Activated CD4-positive, alpha-beta T cell treated with anti-CD3 and anti-CD28 coated beads, Interleukin-2, amount 10 ng/mL, durations not matched to agents 24 days and 14 days (primary cell): ENCODE measurements at regions not wholly inside any gene's neighbourhood (a gene's known extent, or its start where the extent isn't known, plus 50 kb on each side); places are given as distances from the start of the nearest gene placed in this dataset.

Experiments
- DNase-seq: peaks from one replicate; pipeline ENCODE4 v3.0.0; 2022
- H3K27ac Mint-ChIP-seq: one replicate; pipeline ENCODE4 v1.8.0; 2022; ENCODE audit warnings: mild to moderate bottlenecking, mixed read lengths
- H3K27me3 Mint-ChIP-seq: one replicate; pipeline ENCODE4 v1.8.0; 2022; ENCODE audit warnings: mixed read lengths
- H3K36me3 Mint-ChIP-seq: one replicate; pipeline ENCODE4 v1.8.0; 2022; ENCODE audit warnings: low read depth, mild to moderate bottlenecking, mixed read lengths
- H3K4me1 Mint-ChIP-seq: one replicate; pipeline ENCODE4 v1.8.0; 2021; ENCODE audit warnings: mixed read lengths
- H3K4me3 Mint-ChIP-seq: one replicate; pipeline ENCODE4 v1.8.0; 2022; ENCODE audit warnings: mild to moderate bottlenecking, moderate library complexity, mixed read lengths
- H3K9me3 Mint-ChIP-seq: one replicate; pipeline ENCODE4 v1.8.0; 2021; ENCODE audit warnings: mixed read lengths
- intact Hi-C: fragments of 100-400 bp; cut with micrococcal nuclease; formaldehyde crosslinking; loops from one replicate; pipeline ENCODE4 v1.15.1; 2023

- Mint-ChIP-seq H3K27ac (no peak overlapping the region), H3K4me3 (no peak overlapping the region), H3K36me3 (no peaks in the 10 kb centered on the region), H3K9me3 (peaks cover 17% of the 10 kb centered on the region), H3K27me3 (no peaks in the 10 kb centered on the region), H3K4me1 (no peaks in the 10 kb centered on the region)
- no peak for DNase-seq
- intact Hi-C loops, result no loop called here
These were observed 281.1 kb downstream of the GALR1 start for GRCh38 chr18:77530732-77531131.

- Mint-ChIP-seq H3K9me3 (no peaks in the 10 kb centered on the region), H3K36me3 (no peaks in the 10 kb centered on the region), H3K4me3 (no peak overlapping the region), H3K27ac (no peak overlapping the region), H3K4me1 (no peaks in the 10 kb centered on the region), H3K27me3 (no peaks in the 10 kb centered on the region)
- no peak for DNase-seq
- intact Hi-C loops, result no loop called here
These were observed 290.2 kb downstream of the GALR1 start for GRCh38 chr18:77539860-77540259.

DNA sequence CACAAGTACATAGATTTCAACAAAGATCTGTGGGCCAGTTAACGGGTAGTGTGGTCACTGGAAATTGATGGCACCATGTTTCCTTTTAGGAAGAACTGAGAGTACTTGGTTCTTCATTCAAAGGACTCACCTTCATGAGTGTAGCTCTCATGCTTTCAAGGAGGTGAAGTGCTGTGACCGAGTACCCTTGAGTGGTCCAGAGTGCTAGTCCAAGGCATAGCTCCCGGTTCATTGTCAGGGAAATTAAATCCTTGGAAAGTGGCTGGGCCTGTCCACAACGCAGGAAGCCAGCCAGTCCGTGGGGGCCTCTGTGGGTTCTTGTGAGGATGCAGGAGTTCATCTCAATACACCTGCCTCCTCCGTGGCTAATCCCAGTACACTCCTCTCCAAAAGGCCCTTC lies 295.1 kb downstream of the GALR1 start:
- Mint-ChIP-seq H3K27ac (no peak overlapping the region), H3K36me3 (no peaks in the 10 kb centered on the region), H3K4me3 (no peak overlapping the region), H3K27me3 (no peaks in the 10 kb centered on the region), H3K4me1 (no peaks in the 10 kb centered on the region), H3K9me3 (no peaks in the 10 kb centered on the region)
- no peak for DNase-seq
- intact Hi-C loops, result no loop called here

DNA sequence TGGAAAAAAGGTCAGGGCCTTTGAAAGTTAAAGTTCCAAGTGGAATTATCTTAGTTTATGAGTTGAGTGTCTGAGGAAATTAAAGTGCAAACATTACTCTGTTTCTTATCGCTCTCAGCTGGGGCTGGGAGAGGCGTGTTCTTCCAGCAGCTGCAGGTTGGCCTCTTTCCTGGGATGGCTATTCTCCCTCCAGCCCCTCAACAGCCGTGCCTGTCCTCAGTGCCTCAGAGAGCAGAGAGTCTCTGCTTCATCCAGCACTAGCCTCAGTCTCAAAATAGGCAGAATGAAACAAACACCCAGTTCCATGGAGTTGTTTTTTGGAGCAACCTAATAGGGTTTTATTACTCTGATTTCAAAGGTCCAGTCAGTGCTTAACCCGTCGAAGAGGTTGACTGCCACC lies 298.1 kb downstream of the GALR1 start:
- Mint-ChIP-seq H3K4me1 (no peaks in the 10 kb centered on the region), H3K27me3 (no peaks in the 10 kb centered on the region), H3K4me3 (no peak overlapping the region), H3K27ac (no peak overlapping the region), H3K36me3 (no peaks in the 10 kb centered on the region), H3K9me3 (no peaks in the 10 kb centered on the region)
- DNase-seq, result no peak
- intact Hi-C loops, result no loop called here

GRCh38 chr18:77548790-77549420 lies 299.3 kb downstream of the GALR1 start:
- DNase-seq, result no peak
- Mint-ChIP-seq H3K4me3 (no peak overlapping the region), H3K9me3 (no peaks in the 10 kb centered on the region), H3K36me3 (no peaks in the 10 kb centered on the region), H3K4me1 (no peaks in the 10 kb centered on the region), H3K27ac (no peak overlapping the region), H3K27me3 (no peaks in the 10 kb centered on the region)
- intact Hi-C loops, result no loop called here

DNA sequence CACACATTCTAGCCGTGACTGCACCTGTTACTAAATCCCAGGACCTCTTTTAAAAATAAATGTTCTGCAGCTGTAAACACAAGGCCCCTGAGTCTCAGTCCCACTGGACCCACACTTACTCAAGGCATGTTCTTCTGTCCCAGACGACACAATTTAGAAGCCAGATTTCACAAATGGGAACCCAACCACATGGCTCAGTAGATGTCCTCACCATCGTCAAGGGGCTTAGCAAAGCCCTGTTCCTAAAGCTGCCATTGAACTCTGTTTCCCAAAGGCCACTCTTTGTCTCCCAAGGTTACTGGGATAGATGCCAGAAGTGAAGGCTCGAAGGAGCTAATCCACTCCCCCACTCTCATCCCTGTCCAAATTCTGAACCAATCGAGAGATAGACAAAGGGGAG lies 301.0 kb downstream of the GALR1 start:
- no peaks in the 10 kb centered on the region for H3K27me3 Mint-ChIP-seq
- H3K27ac Mint-ChIP-seq, result no peak overlapping the region
- DNase-seq, result no peak
- no peaks in the 10 kb centered on the region for H3K36me3 Mint-ChIP-seq
- intact Hi-C loops, result no loop called here
- H3K9me3 Mint-ChIP-seq, result no peaks in the 10 kb centered on the region
- no peak overlapping the region for H3K4me3 Mint-ChIP-seq
- H3K4me1 Mint-ChIP-seq, result no peaks in the 10 kb centered on the region

DNA sequence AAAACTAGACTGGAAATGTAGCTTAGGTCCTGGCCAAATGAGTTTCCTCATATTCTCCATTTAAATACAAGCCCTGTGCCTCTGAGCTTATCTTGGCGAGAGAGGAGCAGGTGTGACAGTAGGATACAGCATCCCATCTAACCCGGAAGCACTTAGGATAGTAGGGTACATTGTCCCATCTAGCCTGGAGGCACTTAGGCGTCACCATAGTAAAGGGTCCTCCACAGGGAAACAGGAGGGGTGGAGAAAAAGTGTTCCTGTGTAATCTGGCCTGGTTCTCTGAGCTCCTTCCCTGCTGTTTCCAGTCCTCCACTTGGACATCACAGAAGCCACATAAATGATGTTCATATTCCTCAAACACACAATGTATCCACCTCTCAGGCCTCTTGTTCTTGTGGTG lies 301.4 kb downstream of the GALR1 start:
- Mint-ChIP-seq H3K36me3 (no peaks in the 10 kb centered on the region), H3K9me3 (no peaks in the 10 kb centered on the region), H3K27ac (no peak overlapping the region), H3K27me3 (no peaks in the 10 kb centered on the region), H3K4me1 (no peaks in the 10 kb centered on the region), H3K4me3 (no peak overlapping the region)
- no peak for DNase-seq
- intact Hi-C loops, result no loop called here

DNA sequence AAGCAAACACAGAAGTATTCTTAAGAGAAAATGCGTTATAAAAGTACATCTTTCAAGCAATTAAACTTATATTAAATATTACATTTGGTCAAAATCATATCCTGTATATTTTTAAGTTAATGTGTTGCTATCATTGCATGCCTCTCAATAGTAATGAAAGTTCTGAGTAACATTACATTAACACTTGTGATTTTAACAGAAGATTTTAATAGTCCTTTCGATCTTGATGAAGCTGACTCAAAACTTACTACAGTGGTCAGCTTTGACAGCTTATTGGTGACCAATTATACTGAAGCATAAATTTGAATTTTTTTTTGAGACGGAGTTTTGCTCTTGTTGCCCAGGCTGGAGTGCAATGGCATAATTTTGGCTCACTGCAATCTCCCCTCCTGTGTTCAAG lies 303.3 kb downstream of the GALR1 start:
- H3K4me1 Mint-ChIP-seq, result no peaks in the 10 kb centered on the region
- intact Hi-C loops, result no loop called here
- DNase-seq, result no peak
- no peaks in the 10 kb centered on the region for H3K9me3 Mint-ChIP-seq
- no peaks in the 10 kb centered on the region for H3K36me3 Mint-ChIP-seq
- no peaks in the 10 kb centered on the region for H3K27me3 Mint-ChIP-seq
- H3K4me3 Mint-ChIP-seq, result no peak overlapping the region
- no peak overlapping the region for H3K27ac Mint-ChIP-seq

DNA sequence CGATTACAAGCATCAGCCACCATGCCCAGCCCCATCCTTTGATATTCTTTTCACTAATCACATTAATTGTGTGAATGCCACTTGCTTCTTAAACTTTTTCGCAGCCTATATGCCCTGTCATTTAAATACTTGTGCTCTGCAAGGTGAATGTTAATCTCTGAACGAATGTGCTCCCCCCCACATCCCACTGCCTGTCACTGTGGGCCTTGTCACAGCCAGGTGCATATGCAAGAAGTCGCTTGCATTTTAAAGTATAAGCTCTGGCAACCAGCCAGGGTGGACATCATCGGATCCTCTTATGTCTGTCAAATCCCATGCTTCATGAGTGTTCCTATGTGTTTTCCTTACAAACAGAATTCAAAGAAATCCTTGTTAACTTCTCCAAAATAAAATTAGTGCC lies 304.4 kb downstream of the GALR1 start:
- Mint-ChIP-seq H3K4me3 (no peak overlapping the region), H3K27me3 (no peaks in the 10 kb centered on the region), H3K36me3 (no peaks in the 10 kb centered on the region), H3K27ac (no peak overlapping the region), H3K4me1 (no peaks in the 10 kb centered on the region), H3K9me3 (no peaks in the 10 kb centered on the region)
- intact Hi-C loops, result no loop called here
- DNase-seq, result no peak

DNA sequence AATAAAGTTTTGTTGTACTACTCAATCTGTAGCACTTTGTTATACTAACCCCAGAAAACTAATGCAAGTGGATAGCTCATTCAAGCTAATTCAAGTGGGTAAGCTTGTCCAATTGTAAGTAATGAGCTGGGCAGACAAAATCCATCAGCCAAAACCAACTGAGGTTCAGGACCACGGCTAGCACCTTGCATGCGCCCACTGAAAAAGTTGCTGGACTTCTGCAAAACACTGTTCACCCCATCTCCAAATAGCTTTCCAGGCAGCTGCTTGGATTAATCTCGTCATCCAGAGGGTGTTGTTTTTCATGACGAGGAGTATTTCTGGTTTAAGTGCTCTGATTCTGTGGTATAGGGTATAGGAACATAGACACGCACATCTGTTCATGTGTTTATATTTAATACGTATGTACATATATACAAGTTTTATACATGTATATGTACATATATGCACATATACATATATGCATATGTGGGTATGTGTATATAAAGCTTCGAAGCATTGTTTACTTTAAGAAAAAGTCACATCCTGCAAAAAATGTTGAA lies 307.5 kb downstream of the GALR1 start:
- H3K9me3 Mint-ChIP-seq, result no peaks in the 10 kb centered on the region
- no peaks in the 10 kb centered on the region for H3K36me3 Mint-ChIP-seq
- H3K4me1 Mint-ChIP-seq, result peaks cover 3% of the 10 kb centered on the region
- H3K27ac Mint-ChIP-seq, result no peak overlapping the region
- intact Hi-C loops, result no loop called here
- DNase-seq, result no peak
- peaks cover 3% of the 10 kb centered on the region for H3K27me3 Mint-ChIP-seq
- H3K4me3 Mint-ChIP-seq, result no peak overlapping the region

- no peak for DNase-seq
- peaks cover 3% of the 10 kb centered on the region for H3K27me3 Mint-ChIP-seq
- H3K4me3 Mint-ChIP-seq, result no peak overlapping the region
- peaks cover 3% of the 10 kb centered on the region for H3K4me1 Mint-ChIP-seq
- H3K9me3 Mint-ChIP-seq, result no peaks in the 10 kb centered on the region
- no peaks in the 10 kb centered on the region for H3K36me3 Mint-ChIP-seq
- H3K27ac Mint-ChIP-seq, result no peak overlapping the region
- intact Hi-C loops, result no loop called here
These were observed 309.7 kb downstream of the GALR1 start for GRCh38 chr18:77559274-77559910.

- no peaks in the 10 kb centered on the region for H3K9me3 Mint-ChIP-seq
- H3K4me1 Mint-ChIP-seq, result peaks cover 3% of the 10 kb centered on the region
- H3K36me3 Mint-ChIP-seq, result no peaks in the 10 kb centered on the region
- peaks cover 3% of the 10 kb centered on the region for H3K27me3 Mint-ChIP-seq
- no peak overlapping the region for H3K27ac Mint-ChIP-seq
- intact Hi-C loops, result no loop called here
- DNase-seq, result no peak
- no peak overlapping the region for H3K4me3 Mint-ChIP-seq
These were observed 310.8 kb downstream of the GALR1 start for GRCh38 chr18:77560341-77560992.

DNA sequence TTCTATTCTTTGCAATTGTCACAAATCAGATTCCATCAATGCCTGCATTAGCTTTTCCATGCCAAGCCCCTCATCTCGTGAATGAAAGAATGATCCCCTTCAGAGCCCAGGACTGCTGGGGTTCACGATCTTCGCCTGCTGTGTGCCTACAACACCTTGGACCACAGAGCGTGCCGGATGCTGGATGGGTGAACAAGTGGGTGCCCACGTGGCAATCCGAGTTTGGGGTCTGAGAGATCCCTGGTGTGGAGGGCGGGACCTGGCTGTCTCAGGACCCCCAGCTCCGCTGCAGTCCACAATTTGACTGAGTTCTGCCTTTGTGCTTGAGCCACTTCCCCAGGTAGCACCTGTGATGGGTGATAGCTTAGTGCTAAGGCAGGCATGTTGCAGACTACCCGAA lies 317.0 kb downstream of the GALR1 start:
- DNase-seq, result no peak
- Mint-ChIP-seq H3K27ac (no peak overlapping the region), H3K9me3 (no peaks in the 10 kb centered on the region), H3K36me3 (no peaks in the 10 kb centered on the region), H3K27me3 (no peaks in the 10 kb centered on the region), H3K4me1 (no peaks in the 10 kb centered on the region), H3K4me3 (no peak overlapping the region)
- intact Hi-C loops, result no loop called here

- intact Hi-C loops, result no loop called here
- Mint-ChIP-seq H3K36me3 (no peaks in the 10 kb centered on the region), H3K9me3 (no peaks in the 10 kb centered on the region), H3K27ac (no peak overlapping the region), H3K4me3 (no peak overlapping the region), H3K27me3 (no peaks in the 10 kb centered on the region), H3K4me1 (no peaks in the 10 kb centered on the region)
- DNase-seq, result no peak
These were observed 317.6 kb downstream of the GALR1 start for GRCh38 chr18:77567205-77567604.
